GM18907 (cell line): ENCODE measurements at regions not wholly inside any gene's neighbourhood (a gene's known extent, or its start where the extent isn't known, plus 50 kb on each side); places are given as distances from the start of the nearest gene placed in this dataset.
"Not testable (repeated sequence)": the region's sequence is repeated elsewhere in the genome, so short reads cannot be mapped to it uniquely, and the experiment has no call there.

Source experiments
- ATAC-seq: cut with Tn5 transposase; IDR thresholded peaks from one replicate; pipeline ENCODE4 v1.9.1; 2021; ENCODE audit warnings: mild to moderate bottlenecking, moderate library complexity; ENCODE audit not compliant: unreplicated experiment

DNA sequence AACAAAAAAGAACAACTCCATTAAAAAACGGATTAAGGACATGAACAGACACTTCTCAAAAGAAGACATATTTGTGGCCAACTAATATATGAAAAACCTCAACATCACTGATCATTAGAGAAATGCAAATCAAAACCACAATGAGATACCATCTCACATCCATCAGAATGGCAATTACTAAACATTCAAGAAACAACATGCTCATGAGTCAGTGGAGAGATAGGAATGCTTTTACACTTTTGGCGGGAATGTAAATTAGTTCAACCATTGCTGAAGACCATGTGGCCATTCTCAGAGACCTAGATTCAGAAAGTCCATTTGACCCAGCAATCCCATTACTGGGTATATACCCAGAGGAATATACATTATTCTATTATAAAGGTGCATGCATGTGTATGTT lies 1442.6 kb upstream of the B3GALT2 start:
- no peak for ATAC-seq

DNA sequence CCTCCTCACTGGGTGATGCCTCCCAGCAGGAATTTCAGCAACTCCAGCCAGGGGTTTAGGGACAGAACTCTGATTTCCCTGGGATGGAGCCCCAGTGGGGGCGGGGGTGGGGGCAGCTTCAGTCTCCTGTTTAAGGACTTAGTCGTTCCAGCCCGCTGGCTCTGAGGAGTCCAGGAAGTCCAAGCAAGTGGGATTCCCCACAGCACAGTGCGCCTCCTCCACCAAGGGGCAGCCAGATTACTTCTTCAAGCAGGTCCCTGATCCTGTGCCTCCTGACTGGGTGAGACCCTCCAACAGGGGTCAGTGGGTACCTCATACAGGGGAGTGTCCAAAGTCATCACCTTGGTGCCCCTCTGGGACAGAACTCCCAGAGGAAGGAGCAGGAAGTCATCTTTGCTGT lies 1438.4 kb upstream of the B3GALT2 start:
- no peak for ATAC-seq

DNA sequence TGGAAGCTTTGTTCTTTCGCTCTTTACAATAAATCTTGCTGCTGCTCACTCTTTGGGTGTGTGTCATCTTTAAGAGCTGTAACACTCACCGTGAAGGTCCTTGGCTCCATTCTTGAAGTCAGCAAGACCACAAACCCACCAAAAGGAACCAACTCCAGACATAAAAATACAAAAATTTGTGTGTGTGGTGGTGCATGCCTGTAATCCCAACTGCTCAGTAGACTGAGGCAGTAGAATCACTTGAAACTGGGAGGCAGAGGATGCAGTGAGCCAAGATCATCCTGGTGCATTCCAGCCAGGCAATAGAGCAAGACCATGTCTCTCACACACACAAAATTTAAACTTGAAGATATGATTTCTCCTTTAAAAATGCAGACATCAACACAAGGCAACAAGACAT lies 1431.7 kb upstream of the B3GALT2 start:
- no peak for ATAC-seq

DNA sequence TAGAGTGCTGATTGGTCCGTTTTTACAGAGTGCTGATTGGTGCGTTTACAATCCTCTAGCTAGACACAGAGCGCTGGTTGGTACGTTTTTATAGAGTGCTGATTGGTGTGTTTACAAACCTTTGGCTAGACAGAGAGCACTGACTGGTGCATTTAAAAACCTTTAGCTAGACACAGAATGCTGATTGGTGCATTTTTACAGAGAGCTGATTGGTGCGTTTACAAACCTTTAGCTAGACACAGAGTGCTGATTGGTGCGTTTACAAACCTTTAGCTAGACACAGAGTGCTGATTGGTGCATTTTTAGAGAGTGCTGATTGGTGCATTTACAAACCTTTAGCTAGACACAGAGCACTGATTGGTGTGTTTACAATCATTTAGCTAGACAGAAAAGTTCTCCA lies 1430.9 kb upstream of the B3GALT2 start:
- ATAC-seq, result not testable (repeated sequence)

DNA sequence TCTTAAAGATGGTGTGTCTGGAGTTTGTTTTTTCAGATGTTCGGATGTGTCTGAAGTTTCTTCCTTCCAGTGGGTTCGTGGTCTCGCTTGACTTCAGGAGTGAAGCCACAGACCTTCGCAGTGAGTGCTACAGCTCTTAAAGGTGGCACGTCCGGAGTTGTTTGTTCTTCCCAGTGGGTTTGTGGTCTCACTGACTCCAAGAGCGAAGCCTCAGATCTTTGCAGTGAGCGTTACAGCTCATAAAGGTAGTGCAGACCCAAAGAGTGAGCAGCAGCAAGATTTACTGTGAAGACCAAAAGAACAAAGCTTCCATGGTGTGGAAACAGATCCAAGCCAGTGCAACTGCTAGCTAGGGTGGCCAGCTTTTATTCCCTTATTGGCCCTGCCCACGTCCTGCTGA lies 1430.4 kb upstream of the B3GALT2 start:
- ATAC-seq, result no peak

DNA sequence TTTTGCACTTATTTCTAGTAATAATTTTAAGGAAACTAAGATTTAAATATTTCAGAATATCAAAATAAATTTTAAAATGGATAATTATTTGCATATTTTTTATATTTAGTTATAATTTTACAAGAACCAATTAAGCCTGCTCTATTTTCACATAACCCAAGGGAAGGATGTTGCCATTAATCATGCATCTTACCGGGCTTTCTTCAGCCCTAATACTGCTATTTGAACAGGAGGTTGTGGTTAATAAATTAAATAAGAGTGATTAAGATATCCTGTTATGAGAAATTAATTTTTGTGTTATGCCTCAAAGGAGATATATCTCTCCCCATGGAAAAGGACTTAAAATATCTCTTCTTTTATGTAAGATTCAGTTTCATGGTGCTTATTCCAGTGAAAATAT lies 1415.8 kb upstream of the B3GALT2 start:
- no peak for ATAC-seq

DNA sequence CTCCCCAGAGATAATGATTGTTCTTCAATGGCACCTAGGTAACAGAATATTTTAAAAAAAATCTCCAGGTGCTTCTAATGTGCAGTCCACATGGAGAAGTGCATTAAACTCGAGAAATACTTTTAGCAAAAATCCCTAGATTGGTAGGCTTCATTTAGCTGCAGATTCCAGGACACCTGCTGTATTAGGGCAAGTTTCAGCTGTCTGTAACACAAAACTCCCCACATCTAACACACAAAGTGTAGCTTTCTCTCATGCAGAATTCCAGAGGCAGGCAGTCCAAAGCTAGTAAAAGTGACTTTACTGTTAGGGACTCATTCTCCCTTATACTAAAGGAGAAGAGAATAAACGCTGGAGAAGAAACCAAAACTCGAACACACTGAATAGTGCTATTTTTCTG lies 1414.3 kb upstream of the B3GALT2 start:
- ATAC-seq, result no peak

DNA sequence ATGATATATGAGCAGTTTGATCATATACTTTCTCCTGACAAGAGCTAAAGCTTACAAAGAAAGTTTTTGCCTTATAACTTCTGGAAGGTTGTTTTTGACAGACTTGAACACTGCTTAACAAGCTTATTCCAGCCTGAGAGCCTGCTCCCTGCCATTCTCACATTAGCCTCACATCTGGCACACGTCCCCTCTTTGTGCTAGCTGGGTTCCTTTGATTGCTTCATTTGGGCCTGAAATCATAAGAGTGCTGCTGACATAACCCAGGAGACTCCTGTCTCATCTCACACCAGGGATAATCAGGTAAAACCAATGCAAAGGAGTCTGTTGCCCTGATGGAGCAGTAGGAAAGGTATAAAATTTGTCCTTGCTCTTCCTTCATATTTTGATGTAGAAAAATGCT lies 1411.7 kb upstream of the B3GALT2 start:
- ATAC-seq, result no peak

DNA sequence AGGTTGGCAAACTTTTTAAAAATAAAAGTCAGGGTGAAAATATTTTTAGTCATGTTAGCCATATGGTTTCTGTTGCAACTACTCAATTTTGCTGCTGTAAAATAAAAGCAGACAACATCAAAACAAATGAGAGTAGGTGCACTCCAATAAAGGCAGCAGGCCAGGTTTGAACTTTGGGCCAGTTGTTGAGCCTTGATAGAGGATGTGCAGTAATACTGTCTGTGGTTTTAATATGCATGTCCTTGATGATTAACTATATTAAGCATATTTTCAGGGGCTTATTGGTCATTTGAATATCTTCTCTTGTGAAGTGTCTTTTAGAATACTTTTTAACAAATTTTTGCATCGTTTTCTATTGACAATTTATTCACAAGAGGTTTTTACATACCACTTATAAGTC lies 1399.9 kb upstream of the B3GALT2 start:
- ATAC-seq, result no peak

DNA sequence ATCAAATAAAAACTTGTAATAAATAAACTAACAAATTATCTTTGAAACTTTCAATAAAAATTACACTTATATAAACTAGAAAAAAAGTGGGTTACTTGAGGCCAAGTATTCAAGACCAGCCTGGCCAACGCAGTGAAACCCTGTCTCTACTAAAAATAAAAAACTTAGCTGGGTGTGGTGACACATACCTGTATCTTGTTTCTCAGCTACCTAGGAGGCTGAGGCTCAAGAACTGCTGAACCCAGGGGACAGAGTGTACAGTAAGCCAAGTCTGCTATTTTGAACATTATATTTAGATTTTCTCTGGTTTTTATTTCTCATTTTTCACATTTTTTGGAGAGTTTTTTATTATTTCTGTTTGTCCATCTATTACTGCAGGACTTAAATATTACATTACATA lies 1397.6 kb upstream of the B3GALT2 start:
- ATAC-seq, result no peak

DNA sequence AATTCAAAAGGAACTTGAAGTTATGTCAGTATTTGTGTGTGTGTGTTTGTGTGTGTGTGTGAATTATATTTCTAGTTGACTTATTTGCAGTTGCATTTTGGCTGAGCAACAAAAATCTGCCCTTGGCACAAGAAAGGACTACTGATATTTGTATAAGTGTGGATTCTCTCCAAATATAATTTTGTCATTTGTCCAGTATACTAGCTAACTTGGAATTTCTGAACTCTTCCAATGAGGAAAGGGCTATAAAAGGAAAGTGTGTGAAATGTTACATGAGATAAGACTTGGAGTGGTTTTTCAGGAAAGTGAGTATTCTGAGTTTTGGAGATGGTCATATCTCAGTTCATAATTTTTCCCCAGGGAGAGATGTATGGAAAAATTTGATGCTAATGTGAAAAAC lies 1384.1 kb upstream of the B3GALT2 start:
- ATAC-seq, result no peak

DNA sequence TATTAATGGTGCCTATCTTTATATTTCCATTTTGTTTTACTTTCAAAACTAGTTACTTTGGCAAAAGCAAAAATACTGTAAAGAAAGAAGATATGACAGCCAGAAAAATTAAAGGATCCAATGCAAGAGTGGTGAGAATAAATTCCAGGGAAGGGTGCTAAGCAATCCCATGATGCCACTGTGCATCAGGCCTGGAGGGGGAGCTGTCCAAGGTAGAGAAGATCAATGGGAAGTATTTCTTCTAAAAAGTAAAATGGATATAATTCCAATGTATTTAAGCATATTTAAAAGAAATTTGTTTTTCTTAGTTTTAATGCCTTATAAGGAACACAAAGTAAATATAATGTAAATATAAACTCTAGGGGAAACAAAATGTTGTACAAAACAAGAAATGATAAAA lies 1382.2 kb upstream of the B3GALT2 start:
- no peak for ATAC-seq

DNA sequence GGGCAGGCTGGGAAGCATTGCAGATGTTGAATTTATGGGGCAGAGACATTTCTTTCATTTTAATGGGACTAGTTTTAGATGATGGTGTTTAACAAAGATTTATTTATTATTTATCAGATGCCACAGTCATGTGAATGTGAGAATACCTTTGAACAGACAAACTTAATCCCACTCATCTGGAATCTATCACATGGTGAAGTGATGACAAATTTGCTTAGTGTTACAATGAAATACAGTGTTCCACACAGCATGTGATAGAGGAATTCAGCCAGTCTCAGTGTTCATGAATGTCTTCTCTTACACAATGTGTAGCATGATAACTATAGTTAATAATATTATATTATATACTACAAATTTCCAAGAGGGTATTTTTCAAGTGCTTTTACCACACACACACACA lies 1361.7 kb upstream of the B3GALT2 start:
- ATAC-seq, result no peak

DNA sequence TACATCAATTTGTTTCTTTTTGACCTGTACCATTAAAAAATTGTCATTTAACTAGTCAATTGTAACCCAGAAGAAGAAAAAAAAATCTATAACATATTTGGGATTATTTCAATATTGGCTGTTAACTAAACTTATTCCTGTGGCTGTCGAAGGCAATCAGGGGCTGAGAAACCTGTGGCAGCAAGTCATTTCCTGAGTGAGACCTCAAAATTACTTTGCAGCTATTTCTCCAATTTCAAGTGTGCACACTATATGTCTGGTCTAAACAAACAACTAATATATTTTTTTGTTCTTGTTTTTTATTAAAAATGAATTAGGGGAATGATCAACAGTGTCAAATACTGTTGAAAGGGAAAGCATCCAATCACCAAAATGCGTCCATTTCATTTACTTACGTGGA lies 1357.6 kb upstream of the B3GALT2 start:
- no peak for ATAC-seq

DNA sequence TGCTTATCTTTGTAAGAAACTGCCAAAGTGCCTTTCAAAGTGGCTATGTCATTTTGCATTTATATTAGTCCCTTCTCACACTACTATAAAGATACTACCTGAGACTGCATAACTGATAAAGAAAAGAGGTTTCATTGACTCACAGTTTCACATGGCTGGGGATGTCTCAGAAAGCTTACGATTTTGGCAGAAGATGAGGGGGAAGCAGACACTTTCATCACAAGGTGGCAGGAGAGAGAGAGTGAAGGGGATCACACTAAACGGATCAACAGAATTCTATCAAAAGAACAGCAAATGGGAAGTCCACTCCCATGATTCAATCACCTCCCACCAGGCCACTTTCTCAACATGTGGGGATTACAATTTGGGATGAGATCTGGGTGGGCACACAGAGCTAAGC lies 1352.0 kb upstream of the B3GALT2 start:
- no peak for ATAC-seq

DNA sequence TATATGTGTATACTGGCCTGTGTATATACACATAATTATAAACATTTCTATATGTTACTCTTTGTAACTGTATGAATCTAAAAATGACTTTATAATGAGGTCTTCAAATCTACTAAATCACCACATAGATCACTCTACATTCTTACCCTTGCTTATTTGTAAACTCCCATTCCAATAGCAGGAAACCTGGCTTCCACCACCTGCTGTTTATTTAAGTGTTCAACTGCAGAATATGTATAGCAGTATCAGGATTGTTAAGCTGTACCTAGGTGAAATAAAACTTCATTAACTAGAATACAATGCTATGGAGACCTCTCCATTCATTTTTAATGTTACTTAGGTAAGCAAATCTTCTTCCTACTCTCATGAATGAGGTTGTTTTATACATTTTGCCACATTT lies 1351.1 kb upstream of the B3GALT2 start:
- no peak for ATAC-seq

DNA sequence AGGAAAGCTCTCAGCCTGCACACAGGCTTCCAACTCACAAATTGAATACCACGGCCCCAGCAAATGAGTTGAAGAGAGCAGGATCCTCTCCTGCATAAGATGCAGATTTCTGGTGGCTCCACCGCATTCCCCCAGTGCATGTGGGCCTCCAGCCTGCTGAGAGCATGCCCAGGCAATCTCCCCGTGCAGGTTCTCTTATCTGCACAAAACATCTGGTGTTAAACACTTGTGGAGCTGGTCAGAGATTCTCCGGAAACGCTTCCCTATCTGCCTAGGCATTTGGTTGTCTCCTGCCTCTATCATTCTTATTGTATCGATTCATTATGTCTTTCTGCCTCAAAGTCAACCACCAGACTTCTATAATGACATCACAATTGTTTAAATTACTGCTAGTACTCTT lies 1349.0 kb upstream of the B3GALT2 start:
- ATAC-seq, result no peak

DNA sequence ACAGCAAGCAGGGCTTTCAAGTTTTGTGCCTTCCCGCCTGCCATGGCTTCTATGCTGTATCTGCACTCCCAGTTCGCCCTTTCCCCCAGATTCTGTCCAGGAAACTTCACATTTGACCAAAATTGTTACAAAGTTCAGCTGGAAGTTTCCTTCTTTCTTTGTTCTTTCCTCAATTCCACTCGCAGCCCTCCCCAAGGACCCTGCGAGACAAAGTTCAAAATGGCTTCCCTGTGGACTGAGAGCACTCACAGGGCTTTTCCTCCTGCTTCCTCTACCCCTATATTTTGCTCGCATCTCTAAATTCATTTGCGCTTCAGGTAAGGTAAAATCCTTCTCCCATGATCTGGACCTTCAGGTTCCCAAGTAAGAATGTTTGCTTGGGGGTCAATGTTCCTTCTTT lies 1348.4 kb upstream of the B3GALT2 start:
- ATAC-seq, result no peak

DNA sequence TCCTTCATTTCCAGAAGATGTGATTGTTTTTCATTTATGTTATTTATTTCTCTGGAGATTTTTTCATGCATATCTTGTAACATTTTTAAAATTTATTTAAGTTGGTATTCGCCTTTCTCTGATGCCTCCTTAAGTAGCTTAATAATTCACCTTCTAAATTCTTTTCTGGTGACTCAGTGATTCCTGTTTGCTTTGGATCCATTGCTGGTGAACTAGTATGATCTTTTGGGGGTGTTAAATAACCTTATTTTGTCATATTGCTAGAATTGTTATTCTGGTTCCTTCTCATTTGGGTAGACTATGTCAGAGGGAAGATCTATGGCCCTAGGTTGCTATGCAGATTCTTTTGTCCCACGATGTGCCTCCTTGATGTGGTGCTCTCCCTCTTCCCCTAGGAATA lies 1347.2 kb upstream of the B3GALT2 start:
- no peak for ATAC-seq

DNA sequence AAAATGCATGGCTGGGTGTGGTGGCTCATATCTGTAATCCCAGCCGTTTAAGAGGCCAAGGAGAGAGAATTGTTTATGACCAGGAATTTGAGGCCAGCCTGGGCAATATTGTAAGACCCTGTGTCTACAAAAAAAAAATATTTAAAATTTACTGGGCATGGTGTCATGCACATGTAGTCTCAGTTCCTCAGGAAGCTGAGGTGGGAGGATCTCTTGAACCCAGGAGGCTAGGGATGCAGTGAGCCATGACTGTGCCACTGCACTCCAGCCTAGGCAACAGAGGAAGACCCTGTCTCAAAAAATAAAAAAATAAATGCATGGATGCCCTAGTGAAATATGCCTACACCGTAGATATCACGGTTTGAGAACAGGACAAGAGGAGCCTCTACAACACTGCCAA lies 1331.2 kb upstream of the B3GALT2 start:
- ATAC-seq, result no peak

DNA sequence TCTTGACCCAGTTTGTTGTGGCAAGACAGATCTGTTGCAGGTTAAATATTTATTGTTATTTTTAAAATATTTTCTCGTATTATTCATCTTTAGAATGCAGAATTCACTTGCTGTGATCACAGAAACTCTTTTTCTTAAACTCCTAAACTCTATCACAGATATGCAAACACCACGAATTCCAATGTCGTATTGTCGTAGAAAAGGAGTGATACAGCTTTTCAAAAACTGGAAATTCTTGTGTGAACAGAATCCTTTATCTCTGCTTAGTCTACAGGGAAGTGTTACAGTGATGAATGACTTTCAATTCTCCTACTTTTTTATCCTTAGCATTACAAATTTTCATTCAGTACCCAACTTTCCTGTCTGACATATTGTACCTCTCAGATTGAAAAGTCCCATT lies 1329.5 kb upstream of the B3GALT2 start:
- ATAC-seq, result no peak

DNA sequence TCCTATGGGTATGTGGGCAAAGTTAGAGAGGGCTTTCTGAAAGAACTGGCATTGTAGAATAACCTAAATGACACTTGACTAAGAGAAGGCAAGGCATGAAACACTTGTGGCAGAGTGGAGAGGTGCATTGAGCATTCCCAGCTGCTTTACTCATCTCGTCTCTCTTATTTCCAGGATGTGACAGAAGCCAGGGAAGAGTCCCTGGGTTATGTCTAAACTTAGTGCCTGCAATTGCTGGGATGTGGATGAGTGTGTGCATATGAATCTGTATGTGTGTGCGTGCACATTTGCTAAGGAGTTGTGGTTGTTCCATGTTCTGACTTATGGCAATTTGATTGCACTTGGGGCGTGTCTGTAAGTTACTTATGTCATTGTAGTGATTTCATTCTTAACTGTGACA lies 1326.5 kb upstream of the B3GALT2 start:
- no peak for ATAC-seq

DNA sequence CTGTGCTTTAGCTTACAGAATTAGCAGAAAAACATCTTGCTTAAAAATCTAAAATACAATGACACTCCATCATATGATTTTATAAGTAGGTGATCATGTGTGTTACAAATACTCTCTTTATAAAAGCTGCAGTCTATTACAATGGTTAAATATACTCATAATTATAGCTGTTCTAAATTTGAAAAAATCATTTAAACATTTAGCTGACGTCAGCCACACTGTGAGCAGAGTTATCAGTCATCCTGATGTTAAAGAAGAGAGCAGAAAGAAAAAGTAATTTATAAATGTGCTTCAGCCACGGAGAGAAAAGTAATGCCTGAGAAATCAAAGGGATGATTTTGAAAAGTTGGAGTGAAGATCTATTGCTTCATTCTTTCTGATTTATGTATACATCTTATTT lies 1325.9 kb upstream of the B3GALT2 start:
- no peak for ATAC-seq

DNA sequence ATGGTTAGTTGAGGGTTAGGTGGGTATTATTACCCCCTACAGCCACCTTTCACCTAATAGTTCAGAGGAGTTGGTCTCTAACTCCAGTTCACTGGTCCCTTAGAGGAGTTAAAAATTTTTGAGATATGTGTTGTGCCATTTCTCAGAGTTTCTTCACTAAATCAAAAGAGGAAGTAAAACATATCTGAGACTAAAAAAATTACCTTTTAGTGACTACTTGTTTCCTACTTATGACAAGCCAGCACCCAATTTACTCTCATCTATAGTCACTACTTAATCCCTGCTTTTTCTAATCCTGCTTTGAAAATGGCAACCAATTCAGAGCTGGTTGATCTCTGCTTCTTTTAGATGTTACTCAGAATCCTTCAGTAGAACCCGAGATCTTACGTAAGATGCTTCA lies 1316.8 kb upstream of the B3GALT2 start:
- peak; percentile 83 for ATAC-seq
